ENCODE measurements at regions not wholly inside any gene's neighbourhood (a gene's known extent, or its start where the extent isn't known, plus 50 kb on each side); places are given as distances from the start of the nearest gene placed in this dataset.

- no peak overlapping the region for H3K27ac ChIP-seq
- no peak for TF ChIP-seq CTCF (conservative IDR thresholded peaks at IDR 0.05)
These were observed 1074.1 kb downstream of the JRKL start for GRCh38 chr11:97463891-97464290.

GRCh38 chr11:97471480-97471879 is 1081.7 kb downstream of the JRKL start:
- no peak overlapping the region for H3K27ac ChIP-seq
- no peak for TF ChIP-seq CTCF (conservative IDR thresholded peaks at IDR 0.05)

- TF ChIP-seq CTCF (conservative IDR thresholded peaks at IDR 0.05) = no peak
- H3K27ac ChIP-seq = no peak overlapping the region
These were observed 1097.6 kb downstream of the JRKL start for GRCh38 chr11:97487387-97487786.

GRCh38 chr11:97498891-97499290 is 1109.1 kb downstream of the JRKL start:
- no peak for TF ChIP-seq CTCF (conservative IDR thresholded peaks at IDR 0.05)
- H3K27ac ChIP-seq = no peak overlapping the region

- no peak for TF ChIP-seq CTCF (conservative IDR thresholded peaks at IDR 0.05)
- H3K27ac ChIP-seq = no peak overlapping the region
These were observed 1112.4 kb downstream of the JRKL start for GRCh38 chr11:97502201-97502600.

- H3K27ac ChIP-seq = no peak overlapping the region
- no peak for TF ChIP-seq CTCF (conservative IDR thresholded peaks at IDR 0.05)
These were observed 1116.4 kb downstream of the JRKL start for GRCh38 chr11:97506076-97506759.

- TF ChIP-seq CTCF (conservative IDR thresholded peaks at IDR 0.05) = no peak
- no peak overlapping the region for H3K27ac ChIP-seq
These were observed 1124.6 kb downstream of the JRKL start for GRCh38 chr11:97514446-97514845.
